Suprapubic skin (tissue), 4 donors: ENCODE measurements at regions not wholly inside any gene's neighbourhood (a gene's known extent, or its start where the extent isn't known, plus 50 kb on each side); places are given as distances from the start of the nearest gene placed in this dataset.

Source experiments
- DNase-seq, 2 donors: peaks; one replicate each; pipeline ENCODE4 v3.0.0-alpha.2; 2019; ENCODE audit warnings: low spot score in 2 of 2
- H3K27ac ChIP-seq: fragments of 200-600 bp; sonication (generic); one replicate; pipeline ENCODE4 v1.5.1; 2019
- H3K27me3 ChIP-seq: fragments of 200-600 bp; sonication (generic); one replicate; pipeline ENCODE4 v1.5.1; 2019
- H3K36me3 ChIP-seq: fragments of 200-600 bp; sonication (generic); one replicate; pipeline ENCODE4 v1.5.1; 2019
- H3K4me1 ChIP-seq: fragments of 200-600 bp; sonication (generic); one replicate; pipeline ENCODE4 v1.5.1; 2019
- H3K4me3 ChIP-seq: fragments of 200-600 bp; sonication (generic); one replicate; pipeline ENCODE4 v1.5.1; 2019; ENCODE audit warnings: mild to moderate bottlenecking
- H3K9me3 ChIP-seq: fragments of 200-600 bp; sonication (generic); one replicate; pipeline ENCODE4 v1.5.1; 2019
- EP300 ChIP-seq: sonication (generic); formaldehyde crosslinking; IDR thresholded peaks from one replicate; pipeline ENCODE4 v1.6.1; 2017; ENCODE audit warnings: antibody characterized with exemption
- POLR2A ChIP-seq, 2 donors: fragments of 450-650 bp; IDR thresholded peaks; one replicate each; pipeline ENCODE4 v1.6.1; 2017; ENCODE audit warnings: antibody characterized with exemption in 2 of 2, mild to moderate bottlenecking in 2 of 2, moderate library complexity in 2 of 2
- POLR2AphosphoS5 ChIP-seq, 3 donors: sonication (generic); formaldehyde crosslinking; IDR thresholded peaks; one replicate each; pipeline ENCODE4 v1.6.1; 2017; ENCODE audit warnings: antibody characterized with exemption in 3 of 3
- WGBS: methylation state at CpG from one replicate; pipeline ENCODE4 v1.1.5; 2018; 5-methylcytosine and 5-hydroxymethylcytosine counted together
- TF ChIP-seq, protein P1 (sequence below), 2 donors: fragments of 200-600 bp in 1 of 2; fragments of 450-650 bp in 1 of 2; sonication (generic) in 1 of 2; IDR thresholded peaks; one replicate each; pipeline ENCODE4 v1.5.1; 2016 to 2019; ENCODE audit warnings: antibody characterized with exemption in 2 of 2, mild to moderate bottlenecking in 1 of 2, moderate library complexity in 1 of 2

DNA sequence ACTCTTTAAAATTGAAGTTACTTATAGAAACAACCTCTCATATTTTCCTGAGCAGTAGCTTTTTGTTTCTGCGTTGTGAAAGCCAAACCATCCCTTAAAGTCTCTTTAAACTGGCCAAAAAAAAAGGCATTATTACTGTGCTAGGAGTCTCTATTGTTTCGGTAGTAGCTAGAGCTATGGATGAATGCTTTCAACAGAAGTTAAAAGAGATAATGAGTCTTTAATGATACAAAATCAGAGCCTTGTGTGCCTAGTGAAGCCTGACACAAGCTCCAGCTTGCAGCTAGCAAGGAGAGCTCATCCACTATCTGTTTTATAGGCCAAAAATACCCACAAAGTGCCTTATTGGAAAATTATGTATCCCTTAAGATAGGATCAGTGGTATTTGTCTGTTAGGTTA is 360.4 kb upstream of the CDIN1 start:
- 72% methylated on average over 2 of the region's 2 CpGs for WGBS
- H3K4me3 ChIP-seq = no peak overlapping the region
- no peaks in the 10 kb centered on the region for H3K4me1 ChIP-seq
- no peaks in the 10 kb centered on the region for H3K9me3 ChIP-seq
- H3K27me3 ChIP-seq = no peaks in the 10 kb centered on the region
- TF ChIP-seq, protein P1, sequence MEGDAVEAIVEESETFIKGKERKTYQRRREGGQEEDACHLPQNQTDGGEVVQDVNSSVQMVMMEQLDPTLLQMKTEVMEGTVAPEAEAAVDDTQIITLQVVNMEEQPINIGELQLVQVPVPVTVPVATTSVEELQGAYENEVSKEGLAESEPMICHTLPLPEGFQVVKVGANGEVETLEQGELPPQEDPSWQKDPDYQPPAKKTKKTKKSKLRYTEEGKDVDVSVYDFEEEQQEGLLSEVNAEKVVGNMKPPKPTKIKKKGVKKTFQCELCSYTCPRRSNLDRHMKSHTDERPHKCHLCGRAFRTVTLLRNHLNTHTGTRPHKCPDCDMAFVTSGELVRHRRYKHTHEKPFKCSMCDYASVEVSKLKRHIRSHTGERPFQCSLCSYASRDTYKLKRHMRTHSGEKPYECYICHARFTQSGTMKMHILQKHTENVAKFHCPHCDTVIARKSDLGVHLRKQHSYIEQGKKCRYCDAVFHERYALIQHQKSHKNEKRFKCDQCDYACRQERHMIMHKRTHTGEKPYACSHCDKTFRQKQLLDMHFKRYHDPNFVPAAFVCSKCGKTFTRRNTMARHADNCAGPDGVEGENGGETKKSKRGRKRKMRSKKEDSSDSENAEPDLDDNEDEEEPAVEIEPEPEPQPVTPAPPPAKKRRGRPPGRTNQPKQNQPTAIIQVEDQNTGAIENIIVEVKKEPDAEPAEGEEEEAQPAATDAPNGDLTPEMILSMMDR (IDR thresholded peaks at IDR 0.05) = no peak
- TF ChIP-seq POLR2AphosphoS5 (IDR thresholded peaks at IDR 0.05) (no peak), POLR2A (IDR thresholded peaks at IDR 0.05) (no peak), EP300 (no peak)
- H3K36me3 ChIP-seq = no peaks in the 10 kb centered on the region
- no peak overlapping the region for H3K27ac ChIP-seq
- DNase-seq = no peak

DNA sequence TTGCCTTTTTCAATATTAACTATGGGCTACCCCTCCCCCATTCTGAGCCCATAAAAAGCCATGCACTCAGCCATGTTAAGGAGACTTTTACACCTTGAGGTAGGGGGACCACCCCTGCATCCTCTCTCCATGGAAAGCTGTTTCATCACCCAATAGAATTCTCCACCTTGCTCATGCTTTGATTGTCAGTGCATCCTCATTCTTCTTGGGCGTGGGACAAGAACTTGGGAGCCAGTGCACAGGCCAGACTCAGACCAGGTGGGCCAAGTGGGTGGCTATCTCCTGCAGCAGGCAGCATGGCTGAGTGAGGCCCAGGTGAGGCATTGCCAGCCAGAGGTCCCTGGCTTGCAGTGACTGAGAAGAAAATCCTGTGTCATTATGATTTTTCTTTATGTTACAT is 357.4 kb upstream of the CDIN1 start:
- H3K27me3 ChIP-seq = no peaks in the 10 kb centered on the region
- no peaks in the 10 kb centered on the region for H3K9me3 ChIP-seq
- TF ChIP-seq, protein P1 (IDR thresholded peaks at IDR 0.05) = no peak
- TF ChIP-seq EP300 (no peak), POLR2A (IDR thresholded peaks at IDR 0.05) (no peak), POLR2AphosphoS5 (IDR thresholded peaks at IDR 0.05) (no peak)
- WGBS = 92% methylated on average over 1 of the region's 1 CpG
- no peak overlapping the region for H3K27ac ChIP-seq
- no peak overlapping the region for H3K4me3 ChIP-seq
- H3K4me1 ChIP-seq = no peaks in the 10 kb centered on the region
- H3K36me3 ChIP-seq = no peaks in the 10 kb centered on the region
- DNase-seq = no peak

DNA sequence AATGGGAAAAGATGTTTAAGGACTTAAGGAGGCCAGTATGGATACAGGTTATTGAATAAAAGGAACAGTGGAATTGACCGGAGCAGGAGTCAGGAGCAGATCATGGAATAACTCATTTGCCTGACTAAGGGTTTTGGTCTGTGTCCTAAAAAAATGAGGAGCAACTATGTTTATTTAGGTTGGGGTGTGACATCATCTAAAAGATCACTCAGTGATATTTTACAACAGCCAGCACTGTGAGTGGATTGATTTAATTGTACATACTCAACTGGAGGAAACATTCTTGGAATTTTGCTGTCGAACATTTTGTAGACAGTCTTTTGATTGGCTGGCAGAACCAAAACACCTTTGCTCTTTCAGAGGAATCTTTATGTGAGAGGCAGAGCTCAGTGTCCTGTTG is 348.6 kb upstream of the CDIN1 start:
- no peaks in the 10 kb centered on the region for H3K4me1 ChIP-seq
- no peak overlapping the region for H3K4me3 ChIP-seq
- no peak overlapping the region for H3K27ac ChIP-seq
- no peaks in the 10 kb centered on the region for H3K36me3 ChIP-seq
- no peaks in the 10 kb centered on the region for H3K27me3 ChIP-seq
- no peak for DNase-seq
- no peaks in the 10 kb centered on the region for H3K9me3 ChIP-seq
- no peak for TF ChIP-seq POLR2A (IDR thresholded peaks at IDR 0.05)
- no peak for TF ChIP-seq EP300
- TF ChIP-seq, protein P1 (IDR thresholded peaks at IDR 0.05) = no peak
- TF ChIP-seq POLR2AphosphoS5 (IDR thresholded peaks at IDR 0.05) = no peak
- 71% methylated on average over 2 of the region's 2 CpGs for WGBS

DNA sequence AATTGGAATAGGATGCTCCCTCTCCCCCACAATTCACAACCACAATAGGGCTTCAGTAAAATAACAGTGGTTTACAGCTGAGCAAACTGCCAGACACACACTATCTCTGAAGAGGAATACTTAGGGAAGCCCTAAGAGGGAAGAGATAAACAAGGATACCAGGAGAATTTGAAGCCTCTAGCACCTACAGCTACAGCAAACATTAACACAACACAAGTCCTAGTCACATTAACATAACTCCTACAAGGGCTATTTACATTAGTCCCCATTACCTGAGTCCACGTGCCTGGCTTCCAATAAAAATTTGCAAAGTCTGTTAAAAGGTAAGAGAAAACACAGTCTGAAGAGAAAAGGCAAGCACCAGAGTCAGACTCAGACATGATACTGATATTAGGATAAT is 346.9 kb upstream of the CDIN1 start:
- no peaks in the 10 kb centered on the region for H3K36me3 ChIP-seq
- WGBS = 63% methylated on average over 1 of the region's 1 CpG
- H3K4me1 ChIP-seq = no peaks in the 10 kb centered on the region
- DNase-seq = no peak
- H3K4me3 ChIP-seq = no peak overlapping the region
- H3K27ac ChIP-seq = no peak overlapping the region
- H3K9me3 ChIP-seq = no peaks in the 10 kb centered on the region
- no peaks in the 10 kb centered on the region for H3K27me3 ChIP-seq
- TF ChIP-seq EP300 = no peak
- TF ChIP-seq POLR2A (IDR thresholded peaks at IDR 0.05) = no peak
- TF ChIP-seq, protein P1 (IDR thresholded peaks at IDR 0.05) = no peak
- no peak for TF ChIP-seq POLR2AphosphoS5 (IDR thresholded peaks at IDR 0.05)

DNA sequence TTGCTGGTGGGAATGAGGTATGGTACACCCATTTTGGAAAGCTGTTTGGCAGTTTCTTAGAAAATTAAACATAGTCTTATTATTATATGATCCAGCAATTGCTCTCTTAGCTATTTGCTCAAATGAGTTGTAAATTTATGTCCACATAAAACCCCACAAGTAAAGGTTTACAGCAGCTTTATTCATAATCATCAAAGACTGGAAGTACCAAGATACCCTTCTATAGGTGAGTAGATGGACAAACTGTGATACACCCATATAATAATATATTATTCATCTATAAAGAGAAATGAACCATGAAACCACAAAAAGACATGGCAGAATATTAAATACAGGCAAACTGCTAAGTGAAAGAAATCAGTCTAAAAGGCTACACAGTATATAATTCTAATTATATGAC is 344.7 kb upstream of the CDIN1 start:
- H3K4me3 ChIP-seq = no peak overlapping the region
- TF ChIP-seq EP300 = no peak
- TF ChIP-seq POLR2A (IDR thresholded peaks at IDR 0.05) = no peak
- no peak for TF ChIP-seq POLR2AphosphoS5 (IDR thresholded peaks at IDR 0.05)
- TF ChIP-seq, protein P1 (IDR thresholded peaks at IDR 0.05) = no peak
- DNase-seq = no peak
- no peaks in the 10 kb centered on the region for H3K4me1 ChIP-seq
- no peaks in the 10 kb centered on the region for H3K9me3 ChIP-seq
- no peak overlapping the region for H3K27ac ChIP-seq
- no peaks in the 10 kb centered on the region for H3K27me3 ChIP-seq
- H3K36me3 ChIP-seq = no peaks in the 10 kb centered on the region
